Sigmoid colon (tissue), 4 donors: ENCODE measurements at regions not wholly inside any gene's neighbourhood (a gene's known extent, or its start where the extent isn't known, plus 50 kb on each side); places are given as distances from the start of the nearest gene placed in this dataset.

Experiments used
- EP300 ChIP-seq, 4 donors: sonication (generic); formaldehyde crosslinking; IDR thresholded peaks; one replicate each; pipeline ENCODE4 v1.6.1; 2017; ENCODE audit warnings: antibody characterized with exemption in 4 of 4
- POLR2A ChIP-seq, 2 donors: fragments of 450-650 bp; IDR thresholded peaks; one replicate each; pipeline ENCODE4 v1.6.1; 2016; ENCODE audit warnings: antibody characterized with exemption in 2 of 2, mild to moderate bottlenecking in 2 of 2, moderate library complexity in 2 of 2
- TF ChIP-seq, protein P1 (sequence below), 4 experiments: fragments of 450-650 bp in 3 of 4; fragments of 200-600 bp in 1 of 4; IDR thresholded peaks; one replicate each; pipeline ENCODE4 v1.5.1; 2016 to 2019; ENCODE audit warnings: antibody characterized with exemption in 4 of 4, mild to moderate bottlenecking in 3 of 4, moderate library complexity in 2 of 4

GRCh38 chr5:174636094-174636493 is 88.3 kb upstream of the MSX2 start:
- TF ChIP-seq, protein P1, sequence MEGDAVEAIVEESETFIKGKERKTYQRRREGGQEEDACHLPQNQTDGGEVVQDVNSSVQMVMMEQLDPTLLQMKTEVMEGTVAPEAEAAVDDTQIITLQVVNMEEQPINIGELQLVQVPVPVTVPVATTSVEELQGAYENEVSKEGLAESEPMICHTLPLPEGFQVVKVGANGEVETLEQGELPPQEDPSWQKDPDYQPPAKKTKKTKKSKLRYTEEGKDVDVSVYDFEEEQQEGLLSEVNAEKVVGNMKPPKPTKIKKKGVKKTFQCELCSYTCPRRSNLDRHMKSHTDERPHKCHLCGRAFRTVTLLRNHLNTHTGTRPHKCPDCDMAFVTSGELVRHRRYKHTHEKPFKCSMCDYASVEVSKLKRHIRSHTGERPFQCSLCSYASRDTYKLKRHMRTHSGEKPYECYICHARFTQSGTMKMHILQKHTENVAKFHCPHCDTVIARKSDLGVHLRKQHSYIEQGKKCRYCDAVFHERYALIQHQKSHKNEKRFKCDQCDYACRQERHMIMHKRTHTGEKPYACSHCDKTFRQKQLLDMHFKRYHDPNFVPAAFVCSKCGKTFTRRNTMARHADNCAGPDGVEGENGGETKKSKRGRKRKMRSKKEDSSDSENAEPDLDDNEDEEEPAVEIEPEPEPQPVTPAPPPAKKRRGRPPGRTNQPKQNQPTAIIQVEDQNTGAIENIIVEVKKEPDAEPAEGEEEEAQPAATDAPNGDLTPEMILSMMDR (IDR thresholded peaks at IDR 0.05), result no peak
- TF ChIP-seq EP300 (IDR thresholded peaks at IDR 0.05) (no peak), POLR2A (IDR thresholded peaks at IDR 0.05) (no peak)
